ENCODE measurements at regions not wholly inside any gene's neighbourhood (a gene's known extent, or its start where the extent isn't known, plus 50 kb on each side); places are given as distances from the start of the nearest gene placed in this dataset.

GRCh38 chr10:110387617-110387982 is 82.9 kb upstream of the SMNDC1 start:
- TF ChIP-seq CTCF (IDR thresholded peaks at IDR 0.05) (no peak), EZH2 (IDR thresholded peaks at IDR 0.05; ENCODE audit: borderline replicate concordance, insufficient read depth, low read depth, low read length, poor library complexity, severe bottlenecking) (no peak)

All from B cell (primary cell).